Forelimb muscle (tissue), 1 donor: ENCODE measurements at regions not wholly inside any gene's neighbourhood (a gene's known extent, or its start where the extent isn't known, plus 50 kb on each side); places are given as distances from the start of the nearest gene placed in this dataset.
"Not testable (repeated sequence)": the region's sequence is repeated elsewhere in the genome, so short reads cannot be mapped to it uniquely, and the experiment has no call there.

ENCODE experiments used
- DNase-seq: peaks from one replicate; pipeline ENCODE4 v3.0.0-alpha.2; 2013; ENCODE audit warnings: low read depth

DNA sequence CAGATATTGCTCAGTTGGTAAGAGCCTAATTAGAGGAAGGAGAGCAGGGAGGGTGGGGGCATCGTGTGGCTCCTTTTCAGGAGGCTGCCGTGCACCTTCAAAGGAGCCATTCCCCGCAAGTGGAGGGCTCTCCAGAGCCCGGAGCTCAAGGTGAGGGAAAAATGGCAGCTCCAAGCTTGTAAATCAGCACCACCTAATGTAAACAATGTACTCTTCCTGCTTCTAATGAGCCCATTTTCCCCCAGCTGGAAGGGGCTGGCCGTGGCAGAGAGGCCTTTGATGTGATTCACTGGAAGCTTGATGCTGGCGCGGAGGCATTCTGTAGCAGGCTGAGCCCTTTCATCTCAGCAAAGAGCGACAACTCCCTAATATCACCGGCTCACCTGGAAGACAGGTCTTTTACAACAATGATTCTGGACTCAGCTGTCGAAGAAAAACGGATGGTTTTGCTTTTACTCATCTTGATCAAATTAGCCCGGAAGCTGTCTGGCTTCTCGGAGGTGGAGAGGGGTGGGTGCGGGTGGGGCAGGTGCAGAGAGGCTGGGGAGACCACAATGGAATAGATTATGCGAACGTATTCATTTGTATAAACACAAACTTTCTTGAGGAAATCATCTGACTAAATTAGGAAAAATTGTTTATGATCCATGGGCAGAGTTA lies 112.5 kb downstream of the RRAGC start:
- DNase-seq = no peak

DNA sequence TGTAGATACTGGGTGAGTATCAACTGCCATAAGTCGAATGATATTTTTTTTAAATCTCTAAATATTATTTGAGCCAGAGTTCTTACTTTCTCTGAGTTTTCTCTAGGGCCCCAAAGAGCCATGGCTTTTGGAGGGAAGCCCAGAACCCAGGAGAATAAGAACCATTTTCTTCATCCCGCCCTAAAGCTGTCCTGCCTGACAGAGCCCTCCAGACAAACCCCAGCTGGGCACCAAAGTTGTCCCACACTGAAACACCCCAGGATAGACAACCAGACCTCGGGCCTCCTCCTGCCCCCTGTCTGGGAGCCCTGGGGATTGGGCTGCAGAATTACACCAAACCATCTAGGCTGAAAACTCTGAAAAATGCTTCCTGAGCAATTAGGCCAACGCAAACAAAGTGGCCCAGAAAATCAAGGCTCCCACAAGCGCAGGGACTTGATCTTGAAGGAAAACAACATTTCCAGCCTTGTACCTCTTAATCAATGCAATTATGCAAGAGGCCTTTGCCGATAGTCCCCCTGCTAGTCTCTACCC lies 113.1 kb downstream of the RRAGC start:
- no peak for DNase-seq

DNA sequence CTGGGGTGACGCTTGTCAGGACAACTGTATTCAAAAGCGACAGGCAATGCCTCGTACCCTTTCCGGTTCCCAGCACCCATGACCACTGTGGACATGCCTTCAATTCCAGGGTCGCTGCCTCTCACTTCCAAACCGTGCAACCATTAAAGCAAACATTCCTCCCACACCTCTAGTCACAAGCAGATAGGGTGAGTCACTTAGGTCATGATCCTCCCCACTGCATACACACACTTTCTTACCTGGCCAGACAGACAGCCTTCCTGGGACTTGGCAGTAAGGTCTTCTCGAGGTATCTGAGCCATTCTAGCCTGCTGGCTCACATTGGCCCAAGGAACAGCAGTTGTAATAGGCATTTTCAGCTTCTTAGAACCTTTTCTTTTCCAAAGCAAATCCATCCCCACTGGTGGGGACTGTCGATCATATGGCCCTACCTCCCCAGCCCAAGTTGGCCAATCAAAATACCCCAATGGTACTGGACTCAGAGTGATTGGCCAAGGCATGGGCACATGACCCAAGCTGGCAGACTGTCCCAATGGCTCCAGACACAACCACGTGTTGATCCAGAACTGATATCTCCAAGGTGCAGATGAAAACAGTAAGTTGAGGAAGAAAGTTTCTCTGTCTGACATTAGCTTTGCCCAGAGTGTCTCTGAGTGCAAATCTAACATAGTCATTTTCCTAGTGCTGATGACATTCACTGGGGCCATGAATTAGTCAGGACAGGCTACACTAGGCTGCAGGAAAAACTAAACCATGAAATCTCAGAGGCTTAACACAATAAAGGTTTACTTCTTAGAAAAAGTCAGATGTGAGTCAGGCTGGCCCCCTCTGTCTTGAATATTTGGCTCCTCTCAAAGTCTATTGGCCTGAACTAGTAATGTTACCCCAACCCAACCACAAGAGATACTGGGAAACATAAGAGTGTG lies 113.8 kb downstream of the RRAGC start:
- no peak for DNase-seq

DNA sequence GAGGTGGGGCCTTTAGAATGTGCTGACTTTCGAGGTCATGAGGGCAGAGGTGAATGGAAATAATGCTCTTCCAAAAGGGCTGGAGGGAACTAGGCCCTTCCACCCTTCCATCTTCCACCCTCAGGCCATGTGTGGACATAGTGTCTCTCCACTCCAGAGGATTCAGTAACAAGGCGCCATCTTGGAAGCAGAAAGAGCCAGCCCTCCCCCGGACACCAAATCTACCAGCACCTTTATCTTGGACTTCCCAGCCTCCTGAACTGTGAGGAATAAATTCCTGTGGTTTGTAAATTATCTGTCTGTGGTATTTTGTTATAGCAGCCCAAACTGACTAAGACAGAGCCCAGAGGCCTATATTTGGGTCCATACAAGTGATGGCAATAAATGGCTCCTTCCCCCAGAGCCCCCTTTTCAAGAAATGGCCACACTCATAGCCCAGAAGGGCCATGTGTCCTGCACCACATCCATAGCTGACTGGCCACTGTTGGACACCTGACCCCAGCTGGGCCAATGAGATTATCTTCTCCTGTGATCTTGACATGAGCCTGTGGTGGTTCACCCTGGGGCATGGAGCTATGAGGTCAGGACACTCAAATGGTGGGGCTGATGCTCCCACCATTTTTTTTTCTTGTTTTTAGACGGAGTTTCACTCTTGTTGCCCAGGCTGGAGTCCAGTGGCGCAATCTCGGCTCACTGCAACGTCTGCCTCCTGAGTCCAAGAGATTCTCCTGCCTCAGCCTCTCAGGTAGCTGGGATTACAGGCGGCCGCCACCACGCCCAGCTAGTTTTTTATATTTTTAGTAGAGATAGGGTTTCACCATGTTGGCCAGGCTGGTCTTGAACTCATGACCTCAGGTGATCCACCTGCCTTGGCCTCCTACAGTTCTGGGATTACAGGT lies 114.9 kb downstream of the RRAGC start:
- no peak for DNase-seq

DNA sequence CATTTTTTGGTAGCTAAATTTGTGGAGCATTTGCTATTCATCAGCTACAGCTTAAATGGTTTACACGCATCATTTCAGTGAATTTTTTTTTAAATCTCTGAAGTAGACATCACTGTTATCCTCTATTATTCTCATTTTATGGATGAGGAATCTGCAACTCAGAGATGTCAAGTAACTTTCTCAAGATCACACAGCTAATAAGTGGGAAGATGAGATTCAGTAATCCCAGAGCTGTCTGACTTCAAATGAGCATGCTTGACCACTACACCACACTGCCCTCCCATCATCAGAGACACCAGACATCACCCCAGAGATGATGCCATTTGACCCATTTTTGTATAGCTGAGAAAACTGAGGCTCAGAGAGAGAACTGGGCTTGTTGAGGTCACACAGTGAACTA lies 116.4 kb downstream of the RRAGC start:
- DNase-seq = no peak

DNA sequence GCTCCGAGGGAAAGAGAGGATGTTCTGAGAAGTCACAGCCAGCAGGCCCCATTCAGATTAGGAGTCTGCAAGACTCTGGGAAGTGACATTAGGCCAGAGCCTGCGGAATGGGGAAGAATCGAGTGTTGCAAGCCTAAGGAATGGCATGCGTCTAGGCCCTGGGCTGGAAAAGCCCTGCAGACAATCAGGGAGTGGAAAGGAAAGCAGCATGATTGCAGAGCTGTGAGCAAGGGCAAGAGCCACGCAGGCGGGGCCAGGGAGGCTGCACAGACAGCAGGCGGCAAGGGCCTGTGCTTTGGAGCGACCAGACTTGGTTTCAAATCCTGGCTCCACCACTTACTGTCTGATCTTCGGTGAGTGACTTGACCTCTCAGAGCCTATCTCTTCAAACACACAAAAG lies 118.2 kb downstream of the RRAGC start:
- no peak for DNase-seq

DNA sequence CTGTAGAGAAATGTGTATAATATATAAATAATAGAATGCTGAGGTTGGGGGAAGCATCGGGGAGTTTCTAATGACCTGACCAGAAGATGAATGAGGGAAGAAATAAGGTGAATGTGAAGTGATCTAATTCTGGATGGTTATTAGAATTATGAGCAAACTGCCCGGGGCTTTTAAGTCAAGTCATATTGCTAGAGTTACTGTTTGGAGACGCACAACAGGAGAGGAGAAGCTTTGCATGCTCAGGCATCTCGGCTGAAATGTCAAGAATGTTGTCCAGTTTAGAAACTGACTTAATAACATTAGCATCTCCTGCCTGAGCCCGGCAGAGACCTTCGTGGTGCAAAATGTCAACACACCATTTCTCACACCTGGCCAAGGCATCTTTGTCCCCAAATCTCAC lies 119.1 kb downstream of the RRAGC start:
- no peak for DNase-seq

DNA sequence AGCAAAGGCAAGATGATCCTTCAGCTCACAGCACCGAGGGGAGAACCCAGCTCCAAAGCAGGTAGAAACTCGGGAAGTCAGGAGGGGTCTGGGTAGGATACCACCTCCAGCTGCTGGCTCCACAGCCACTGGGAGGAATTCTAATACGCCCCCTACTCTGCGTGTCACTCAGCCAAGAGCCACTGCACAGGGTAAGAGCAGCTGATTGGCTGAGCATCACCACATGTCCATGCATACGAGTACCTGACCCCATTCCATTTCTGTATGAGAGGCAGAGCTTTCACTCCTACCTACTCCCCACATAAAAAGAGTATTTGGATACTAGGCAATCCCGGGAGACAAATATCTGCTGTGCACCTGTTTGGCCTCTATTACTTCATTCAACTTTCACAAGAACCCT lies 121.4 kb downstream of the RRAGC start:
- DNase-seq = no peak

DNA sequence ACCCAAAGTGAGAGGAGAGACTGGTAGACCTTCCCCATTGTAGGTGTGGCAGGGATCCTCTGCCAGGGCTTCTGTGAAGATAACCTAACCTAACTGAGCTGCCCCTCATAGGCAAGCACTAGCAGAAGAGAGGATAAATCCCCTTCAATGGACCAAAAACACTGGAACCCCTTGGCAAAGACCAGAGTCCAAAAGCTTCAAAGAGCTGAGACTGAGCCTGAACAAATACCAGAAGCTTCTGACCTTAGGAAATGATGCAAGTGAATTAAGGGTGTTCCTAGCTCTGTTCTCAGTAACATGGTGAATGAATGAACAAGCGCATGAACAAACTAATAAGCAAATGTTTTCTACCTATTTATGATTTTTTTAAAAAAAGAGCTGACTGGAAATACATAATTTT lies 123.2 kb downstream of the RRAGC start:
- DNase-seq = no peak

DNA sequence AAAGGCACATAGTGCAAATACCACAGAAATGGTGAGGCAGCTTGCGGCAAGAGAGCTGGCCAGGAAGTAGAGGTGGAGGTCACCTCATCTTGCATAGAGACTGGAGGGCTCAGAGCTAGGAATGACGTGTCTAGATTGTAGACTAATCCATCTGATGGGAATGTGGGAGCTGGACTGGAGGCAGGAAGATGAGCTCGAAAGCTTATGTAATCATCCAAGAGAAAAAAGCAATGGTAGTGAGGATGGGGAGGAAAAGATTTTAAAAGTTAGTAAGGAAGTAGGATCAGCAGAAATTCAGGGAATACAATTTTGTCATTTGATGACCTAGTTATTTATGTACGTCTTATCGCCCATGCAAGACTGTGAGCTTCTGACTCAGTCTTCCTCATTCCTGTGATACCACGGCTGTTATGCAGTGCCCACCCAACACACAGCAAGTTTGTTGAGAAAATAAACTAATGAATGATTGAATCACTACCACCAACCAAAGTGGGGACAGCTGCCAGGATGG lies 123.9 kb downstream of the RRAGC start:
- no peak for DNase-seq

DNA sequence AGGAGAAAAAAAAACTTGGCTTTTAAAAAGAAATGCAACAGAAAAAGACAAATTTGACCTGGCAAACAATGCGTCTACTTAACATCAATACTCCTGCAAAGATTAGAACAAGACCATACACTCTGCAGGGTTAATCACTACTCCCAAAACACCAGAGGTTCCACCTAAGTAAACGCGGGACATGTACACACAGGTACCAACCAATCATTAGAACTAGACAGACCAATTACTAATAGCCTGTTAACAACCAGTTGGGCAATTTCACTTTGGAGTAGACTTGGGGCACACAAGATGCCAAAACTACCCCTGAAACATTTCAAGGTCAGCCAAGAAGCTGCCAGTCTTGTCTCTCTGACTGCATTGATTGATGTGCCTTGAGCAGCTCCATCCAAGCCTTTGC lies 125.8 kb downstream of the RRAGC start:
- no peak for DNase-seq

DNA sequence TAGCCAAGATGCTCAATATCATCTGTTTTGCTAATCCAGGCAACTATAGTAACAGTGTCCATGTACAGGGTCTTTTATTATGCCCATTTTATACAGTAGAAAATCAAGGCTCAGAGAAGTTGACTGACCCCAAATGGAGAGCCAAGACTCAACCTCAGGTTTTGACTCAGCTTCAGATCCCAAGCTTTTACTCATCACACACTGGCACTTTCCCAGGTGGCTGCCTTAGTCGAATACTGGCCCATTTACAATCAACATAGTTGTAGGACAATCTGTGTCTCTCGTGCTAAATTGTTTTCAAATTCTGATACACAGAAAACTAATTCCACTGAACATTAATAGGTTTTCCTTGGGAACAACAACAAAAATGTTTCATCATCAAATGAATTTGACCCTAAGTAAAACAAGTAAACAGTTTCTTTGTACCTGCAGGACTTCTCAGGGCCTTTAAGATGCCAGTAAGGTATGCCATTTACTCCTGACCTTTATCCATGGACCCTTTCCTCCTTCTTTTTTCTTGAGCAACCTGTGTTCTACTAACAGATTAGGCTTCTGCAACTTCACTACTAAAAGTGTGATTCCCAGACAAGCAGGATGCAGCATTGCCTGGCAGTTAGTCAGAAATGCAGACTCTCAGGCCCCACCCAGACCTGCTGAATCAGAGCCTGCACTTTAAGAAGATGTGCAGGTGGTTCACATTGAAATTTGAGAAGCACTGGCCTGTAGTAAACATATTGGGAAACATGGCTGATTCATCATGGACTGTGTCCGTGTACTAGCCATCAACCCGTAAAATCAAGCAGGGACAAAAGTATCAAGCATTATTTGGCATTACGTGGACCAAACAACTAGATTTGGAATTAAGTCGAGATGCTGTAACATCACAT lies 128.8 kb downstream of the RRAGC start:
- no peak for DNase-seq

DNA sequence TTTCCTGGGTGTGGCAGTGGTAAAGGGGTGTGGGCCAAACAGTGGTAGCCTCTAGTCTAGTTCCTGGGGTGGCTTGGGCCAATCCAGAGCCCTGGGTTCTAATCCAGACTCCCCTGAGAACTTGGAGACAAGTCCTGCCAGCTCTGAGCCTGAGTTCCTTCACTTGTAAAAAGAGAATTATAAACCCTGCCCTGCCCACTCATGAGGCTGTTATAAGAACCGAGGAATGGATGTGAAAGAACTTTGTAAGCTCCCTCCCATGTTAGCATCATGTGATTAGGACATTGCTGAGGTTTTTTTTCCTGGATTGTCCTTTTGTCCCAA lies 131.0 kb downstream of the RRAGC start:
- DNase-seq = no peak

DNA sequence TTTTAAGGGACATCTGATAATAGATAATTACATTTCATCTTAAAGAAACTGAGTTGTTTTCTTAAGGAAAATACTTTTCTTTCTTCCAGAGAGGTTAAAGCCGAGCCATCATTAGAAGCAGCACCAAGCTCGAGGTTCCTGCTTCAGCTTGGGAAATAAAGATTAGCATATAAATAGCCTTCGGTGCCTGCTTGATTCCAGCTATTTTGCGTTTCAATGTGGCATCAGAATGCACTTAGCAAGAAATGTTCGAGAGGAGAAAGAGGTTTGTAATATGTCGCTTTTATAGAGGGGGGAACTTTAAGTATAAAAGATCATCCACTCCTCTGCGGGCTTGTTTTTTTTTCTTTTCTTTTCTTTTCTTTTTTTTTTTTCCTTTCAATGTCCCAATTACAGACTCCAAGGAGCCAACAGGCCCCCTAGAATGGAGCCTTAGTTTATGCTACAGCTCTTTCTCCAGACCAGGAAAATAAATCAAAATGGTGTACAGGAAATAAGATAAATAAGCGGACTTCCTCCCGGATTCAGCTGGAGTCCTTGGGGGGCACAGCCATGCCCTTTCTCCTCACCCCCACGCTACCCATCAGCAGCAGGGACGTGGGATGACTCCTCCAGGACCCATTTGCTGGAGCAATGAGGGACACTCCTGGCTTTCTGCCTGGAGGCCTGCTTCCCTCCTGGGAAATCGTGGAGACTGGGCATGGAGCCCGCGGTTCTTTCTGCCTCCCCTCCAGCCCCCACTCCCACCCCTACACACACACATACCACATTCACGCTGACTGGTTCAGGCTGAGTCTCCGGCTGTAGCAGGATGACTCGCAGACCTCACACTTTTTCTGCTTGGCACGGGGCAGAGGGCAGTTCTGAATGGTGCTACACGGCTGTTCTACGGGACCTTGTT lies 131.6 kb downstream of the RRAGC start:
- DNase-seq = peak; percentile 13

DNA sequence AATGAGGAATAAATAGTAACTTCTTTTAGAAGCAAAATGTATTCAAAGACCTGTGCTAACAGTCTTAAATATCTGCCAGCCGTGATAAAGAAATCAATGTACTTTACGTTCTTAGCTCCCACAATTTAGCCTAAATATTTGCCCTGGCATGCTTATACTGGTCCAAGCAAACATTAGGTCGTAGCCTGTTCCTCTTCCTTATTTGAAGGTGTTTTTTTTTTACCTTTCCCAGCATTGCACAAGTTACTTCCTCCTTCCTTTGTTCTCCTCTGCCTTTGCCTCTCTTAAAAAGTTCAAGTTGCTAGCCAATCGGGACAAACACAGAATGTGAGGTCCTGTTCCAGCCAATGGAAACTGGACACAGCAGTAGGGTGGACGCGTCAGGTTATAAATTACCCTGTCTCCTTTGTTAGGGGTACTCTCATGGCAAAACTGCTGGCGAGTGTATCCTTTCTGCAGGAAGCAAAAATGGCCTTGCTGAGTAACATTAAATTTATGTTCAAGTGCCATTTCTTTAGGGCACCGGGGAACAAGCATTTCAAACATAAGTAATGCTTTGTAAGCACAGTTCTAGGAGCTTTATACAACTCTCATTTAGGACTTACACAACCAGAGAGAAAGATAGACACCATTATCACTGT lies 134.1 kb downstream of the RRAGC start:
- DNase-seq = not testable (repeated sequence)

DNA sequence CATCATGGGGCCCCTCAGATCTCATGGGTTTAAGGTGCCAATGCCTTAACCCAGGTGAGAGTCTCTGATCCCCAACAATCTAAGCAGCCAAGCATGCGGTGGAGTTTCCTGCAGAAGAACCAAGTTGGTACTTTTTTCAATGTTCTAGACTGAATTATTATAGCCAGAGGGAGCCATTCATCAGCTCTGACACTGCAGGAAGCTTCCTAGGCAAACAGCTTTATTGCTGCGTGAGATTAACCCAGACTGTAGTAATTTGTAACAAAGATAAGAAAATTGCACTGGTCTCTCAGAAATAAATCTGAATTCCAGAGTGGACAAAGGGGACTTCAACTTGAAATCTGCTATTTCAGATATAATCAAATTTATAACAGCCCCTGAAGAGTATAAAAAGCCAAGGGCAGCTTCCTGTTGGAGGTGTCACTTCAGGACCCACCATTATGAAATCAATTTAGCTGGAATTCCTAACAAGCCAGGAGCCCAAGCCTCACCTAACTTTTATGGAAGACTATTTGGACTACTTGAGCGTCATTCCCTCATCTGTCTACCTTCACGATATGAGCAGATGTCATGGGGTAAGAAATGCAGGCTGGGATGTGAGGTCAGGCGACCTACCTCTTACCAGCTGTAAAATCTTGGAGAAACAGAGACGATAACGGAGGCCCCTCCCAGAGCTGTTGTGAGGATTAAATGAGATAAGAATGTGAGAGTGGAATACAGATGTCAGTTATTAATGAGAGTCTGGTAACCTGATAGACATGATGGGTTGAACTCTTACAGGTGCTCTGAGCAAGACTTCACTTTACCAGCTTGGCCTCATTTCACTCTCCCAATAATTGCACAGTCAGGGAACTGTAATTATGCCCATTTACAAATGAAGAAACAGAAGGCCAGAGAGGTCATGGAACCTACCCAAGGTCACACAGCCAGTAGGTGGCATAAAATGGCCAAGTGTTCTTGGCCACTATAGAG lies 135.1 kb downstream of the RRAGC start:
- no peak for DNase-seq

DNA sequence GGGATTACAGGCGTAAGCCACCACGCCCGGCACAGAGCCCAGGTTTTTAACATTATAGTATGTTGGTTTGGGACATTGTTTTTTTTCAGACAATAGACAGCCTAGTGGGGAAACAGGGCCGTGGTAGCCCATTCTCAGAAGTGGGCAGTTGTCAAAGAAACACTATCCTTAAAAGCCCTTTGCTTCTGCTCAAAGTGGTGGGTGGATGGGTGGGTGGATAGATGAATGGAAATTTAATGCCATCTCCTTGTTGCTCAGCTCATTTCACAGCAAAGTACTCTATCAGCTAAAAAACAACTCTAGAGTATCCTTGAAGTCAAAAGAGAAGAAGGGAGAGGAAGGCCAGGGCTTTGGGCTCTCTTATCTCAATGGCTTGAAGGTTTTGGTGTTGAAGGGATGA lies 137.8 kb downstream of the RRAGC start:
- DNase-seq = no peak

DNA sequence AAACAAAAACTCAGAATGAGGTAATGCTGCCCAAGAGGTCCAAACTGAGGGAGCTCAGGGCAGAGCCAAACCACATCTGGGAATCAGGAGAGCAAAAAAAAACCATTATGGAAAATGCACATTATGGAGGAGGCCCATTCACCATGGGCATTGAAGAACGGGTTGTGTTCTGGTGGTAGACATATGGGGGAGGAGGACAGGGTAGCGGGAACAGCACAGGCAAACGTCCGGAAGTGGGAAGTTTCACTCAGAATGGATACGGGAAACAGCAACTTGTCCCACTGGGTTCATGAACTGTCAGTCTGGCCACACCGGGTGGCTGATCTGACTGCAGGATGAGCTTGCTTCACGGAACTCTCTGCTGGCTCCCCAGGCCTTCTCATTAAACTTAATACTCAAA lies 139.7 kb downstream of the RRAGC start:
- DNase-seq = no peak
